Panc1 (cell line): ENCODE measurements at regions not wholly inside any gene's neighbourhood (a gene's known extent, or its start where the extent isn't known, plus 50 kb on each side); places are given as distances from the start of the nearest gene placed in this dataset.

Experiments used
- ATAC-seq: fragments of 200-7000 bp; cut with Tn5 transposase; 2 replicates; pipeline ENCODE4 v1.9.1; 2020; ENCODE audit warnings: mild to moderate bottlenecking, moderate library complexity
- BruUV-seq: library from RNA; stranded (reverse); fragments of 400-500 nt; replicated peaks from 2 replicates; lab custom pipeline; 2021; lab: Mats Ljungman, UMichigan
- CTCF ChIA-PET: fragments of 300-600 bp; sonication (Branson Sonifier 250); formaldehyde crosslinking; loops from one replicate; lab custom pipeline; 2022; ENCODE audit warnings: antibody characterized with exemption; lab: Charles Lee
- POLR2A ChIA-PET: fragments of 300-600 bp; sonication (Branson Sonifier 250); formaldehyde crosslinking; loops from one replicate; lab custom pipeline; 2022; ENCODE audit warnings: antibody characterized with exemption; lab: Charles Lee
- DNase-seq: peaks from one replicate; pipeline ENCODE4 v3.0.0-alpha.2; 2010; ENCODE audit warnings: low read depth, low spot score
- H3K27ac ChIP-seq: 2 replicates; pipeline ENCODE4 v1.5.1; 2011; ENCODE audit warnings: mild to moderate bottlenecking, low read length, inconsistent platforms
- H3K27me3 ChIP-seq: fragments of 200-500 bp; sonication (Bioruptor generic); 2 replicates; pipeline ENCODE4 v1.6.0; 2014; ENCODE audit warnings: low read length, inconsistent platforms; ENCODE audit not compliant: control insufficient read depth, insufficient read depth
- H3K36me3 ChIP-seq: fragments of 200-500 bp; sonication (Bioruptor generic); 2 replicates; pipeline ENCODE4 v1.5.1; 2014; ENCODE audit warnings: inconsistent platforms, mild to moderate bottlenecking, low read length, moderate library complexity; ENCODE audit not compliant: control insufficient read depth, insufficient read depth
- H3K4me1 ChIP-seq: 2 replicates; pipeline ENCODE4 v1.5.1; 2011; ENCODE audit warnings: inconsistent platforms, mild to moderate bottlenecking, low read length, moderate library complexity; ENCODE audit not compliant: control insufficient read depth, insufficient read depth
- H3K4me3 ChIP-seq, 2 experiments: 2 replicates each; pipeline ENCODE4 v1.5.1; 2011 to 2012; ENCODE audit warnings: low read depth in 2 of 2, low read length in 2 of 2, mild to moderate bottlenecking in 2 of 2, inconsistent platforms in 1 of 2, moderate library complexity in 1 of 2
- H3K9me3 ChIP-seq: fragments of 200-500 bp; sonication (Bioruptor generic); 2 replicates; pipeline ENCODE4 v1.5.1; 2014; ENCODE audit warnings: low read depth, mild to moderate bottlenecking, inconsistent platforms, low read length, moderate library complexity; ENCODE audit not compliant: control insufficient read depth, insufficient read depth
- POLR2AphosphoS5 ChIP-seq: IDR thresholded peaks from 2 replicates; pipeline ENCODE4 v1.6.1; 2012; ENCODE audit warnings: mild to moderate bottlenecking, low read depth, low read length, moderate library complexity
- SIN3A ChIP-seq: IDR thresholded peaks from 2 replicates; pipeline ENCODE4 v1.6.1; 2012; ENCODE audit warnings: low read depth, mild to moderate bottlenecking, low read length, moderate library complexity, borderline replicate concordance; ENCODE audit not compliant: insufficient read depth
- TCF7L2 ChIP-seq: IDR thresholded peaks from 2 replicates; pipeline ENCODE4 v1.6.1; 2011; ENCODE audit warnings: mild to moderate bottlenecking, low read depth, low read length, inconsistent platforms
- in situ Hi-C: cut with HindIII; loops from 2 replicates; pipeline ENCODE4 v1.10.0; 2016; ENCODE audit warnings: low sequenced_read_pairs, low pct_unique_long_range_greater_than_20kb
- intact Hi-C: fragments of 100-400 bp; cut with micrococcal nuclease; formaldehyde crosslinking; loops from one replicate; pipeline ENCODE4 v1.10.0; 2022; ENCODE audit not compliant: unreplicated experiment
- TF ChIP-seq, protein P1 (sequence below), 2 experiments: IDR thresholded peaks; 2 replicates each; pipeline ENCODE4 v1.6.1; 2011 to 2012; ENCODE audit warnings: low read depth in 2 of 2, control low read depth in 1 of 2, low read length in 1 of 2, mild to moderate bottlenecking in 1 of 2, moderate library complexity in 1 of 2; ENCODE audit not compliant: insufficient read depth in 1 of 2
- TF ChIP-seq, protein P2 (sequence below): fragments of 450-650 bp; IDR thresholded peaks from 2 replicates; pipeline ENCODE4 v1.5.1; 2017; ENCODE audit warnings: mild to moderate bottlenecking

DNA sequence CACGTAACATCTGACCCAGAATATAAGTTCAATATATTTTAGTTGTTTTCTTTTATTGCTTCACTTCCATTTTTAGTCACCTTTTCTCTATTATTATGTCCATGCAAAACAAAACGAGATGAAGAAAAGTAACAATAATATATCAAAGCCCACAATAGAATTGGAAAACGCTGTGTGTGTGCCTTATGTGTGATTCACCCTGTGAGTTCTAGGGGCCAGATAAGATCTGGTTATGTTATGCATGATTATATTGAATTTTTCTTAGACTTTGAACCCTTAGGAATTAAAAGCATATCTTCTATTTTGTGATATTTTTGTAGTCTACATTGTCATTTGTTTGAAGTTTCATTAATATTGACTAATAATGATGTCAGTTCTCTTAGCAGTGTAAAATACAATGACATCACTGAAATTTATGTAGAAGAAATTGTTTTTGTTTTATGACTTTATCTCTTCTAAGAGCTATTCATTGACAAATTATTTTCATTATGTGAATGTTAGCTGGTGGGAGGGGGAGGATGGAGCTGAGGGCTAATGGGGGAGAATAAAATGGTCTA, 243.6 kb downstream of the TFAP2B start:
- H3K4me3 ChIP-seq: no peak overlapping the region
- TF ChIP-seq, protein P1, sequence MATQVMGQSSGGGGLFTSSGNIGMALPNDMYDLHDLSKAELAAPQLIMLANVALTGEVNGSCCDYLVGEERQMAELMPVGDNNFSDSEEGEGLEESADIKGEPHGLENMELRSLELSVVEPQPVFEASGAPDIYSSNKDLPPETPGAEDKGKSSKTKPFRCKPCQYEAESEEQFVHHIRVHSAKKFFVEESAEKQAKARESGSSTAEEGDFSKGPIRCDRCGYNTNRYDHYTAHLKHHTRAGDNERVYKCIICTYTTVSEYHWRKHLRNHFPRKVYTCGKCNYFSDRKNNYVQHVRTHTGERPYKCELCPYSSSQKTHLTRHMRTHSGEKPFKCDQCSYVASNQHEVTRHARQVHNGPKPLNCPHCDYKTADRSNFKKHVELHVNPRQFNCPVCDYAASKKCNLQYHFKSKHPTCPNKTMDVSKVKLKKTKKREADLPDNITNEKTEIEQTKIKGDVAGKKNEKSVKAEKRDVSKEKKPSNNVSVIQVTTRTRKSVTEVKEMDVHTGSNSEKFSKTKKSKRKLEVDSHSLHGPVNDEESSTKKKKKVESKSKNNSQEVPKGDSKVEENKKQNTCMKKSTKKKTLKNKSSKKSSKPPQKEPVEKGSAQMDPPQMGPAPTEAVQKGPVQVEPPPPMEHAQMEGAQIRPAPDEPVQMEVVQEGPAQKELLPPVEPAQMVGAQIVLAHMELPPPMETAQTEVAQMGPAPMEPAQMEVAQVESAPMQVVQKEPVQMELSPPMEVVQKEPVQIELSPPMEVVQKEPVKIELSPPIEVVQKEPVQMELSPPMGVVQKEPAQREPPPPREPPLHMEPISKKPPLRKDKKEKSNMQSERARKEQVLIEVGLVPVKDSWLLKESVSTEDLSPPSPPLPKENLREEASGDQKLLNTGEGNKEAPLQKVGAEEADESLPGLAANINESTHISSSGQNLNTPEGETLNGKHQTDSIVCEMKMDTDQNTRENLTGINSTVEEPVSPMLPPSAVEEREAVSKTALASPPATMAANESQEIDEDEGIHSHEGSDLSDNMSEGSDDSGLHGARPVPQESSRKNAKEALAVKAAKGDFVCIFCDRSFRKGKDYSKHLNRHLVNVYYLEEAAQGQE (IDR thresholded peaks at IDR 0.05; ENCODE audit: insufficient read depth in 1 of 2, low read depth in 2 of 2, low read length in 1 of 2): no peak
- TF ChIP-seq TCF7L2 (no peak), POLR2AphosphoS5 (no peak), SIN3A (no peak)
- TF ChIP-seq, protein P2, sequence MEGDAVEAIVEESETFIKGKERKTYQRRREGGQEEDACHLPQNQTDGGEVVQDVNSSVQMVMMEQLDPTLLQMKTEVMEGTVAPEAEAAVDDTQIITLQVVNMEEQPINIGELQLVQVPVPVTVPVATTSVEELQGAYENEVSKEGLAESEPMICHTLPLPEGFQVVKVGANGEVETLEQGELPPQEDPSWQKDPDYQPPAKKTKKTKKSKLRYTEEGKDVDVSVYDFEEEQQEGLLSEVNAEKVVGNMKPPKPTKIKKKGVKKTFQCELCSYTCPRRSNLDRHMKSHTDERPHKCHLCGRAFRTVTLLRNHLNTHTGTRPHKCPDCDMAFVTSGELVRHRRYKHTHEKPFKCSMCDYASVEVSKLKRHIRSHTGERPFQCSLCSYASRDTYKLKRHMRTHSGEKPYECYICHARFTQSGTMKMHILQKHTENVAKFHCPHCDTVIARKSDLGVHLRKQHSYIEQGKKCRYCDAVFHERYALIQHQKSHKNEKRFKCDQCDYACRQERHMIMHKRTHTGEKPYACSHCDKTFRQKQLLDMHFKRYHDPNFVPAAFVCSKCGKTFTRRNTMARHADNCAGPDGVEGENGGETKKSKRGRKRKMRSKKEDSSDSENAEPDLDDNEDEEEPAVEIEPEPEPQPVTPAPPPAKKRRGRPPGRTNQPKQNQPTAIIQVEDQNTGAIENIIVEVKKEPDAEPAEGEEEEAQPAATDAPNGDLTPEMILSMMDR: no peak
- DNase-seq (no peak), ATAC-seq (no peak)
- no peaks in the 10 kb centered on the region for H3K27me3 ChIP-seq
- H3K4me1 ChIP-seq: no peaks in the 10 kb centered on the region
- POLR2A ChIA-PET: no interaction called here
- CTCF ChIA-PET: no interaction called here
- no TSS peak for BruUV-seq
- no peak overlapping the region for H3K27ac ChIP-seq
- H3K9me3 ChIP-seq: no peaks in the 10 kb centered on the region
- intact Hi-C loops: no loop called here
- in situ Hi-C loops: no loop called here
- H3K36me3 ChIP-seq: no peaks in the 10 kb centered on the region

DNA sequence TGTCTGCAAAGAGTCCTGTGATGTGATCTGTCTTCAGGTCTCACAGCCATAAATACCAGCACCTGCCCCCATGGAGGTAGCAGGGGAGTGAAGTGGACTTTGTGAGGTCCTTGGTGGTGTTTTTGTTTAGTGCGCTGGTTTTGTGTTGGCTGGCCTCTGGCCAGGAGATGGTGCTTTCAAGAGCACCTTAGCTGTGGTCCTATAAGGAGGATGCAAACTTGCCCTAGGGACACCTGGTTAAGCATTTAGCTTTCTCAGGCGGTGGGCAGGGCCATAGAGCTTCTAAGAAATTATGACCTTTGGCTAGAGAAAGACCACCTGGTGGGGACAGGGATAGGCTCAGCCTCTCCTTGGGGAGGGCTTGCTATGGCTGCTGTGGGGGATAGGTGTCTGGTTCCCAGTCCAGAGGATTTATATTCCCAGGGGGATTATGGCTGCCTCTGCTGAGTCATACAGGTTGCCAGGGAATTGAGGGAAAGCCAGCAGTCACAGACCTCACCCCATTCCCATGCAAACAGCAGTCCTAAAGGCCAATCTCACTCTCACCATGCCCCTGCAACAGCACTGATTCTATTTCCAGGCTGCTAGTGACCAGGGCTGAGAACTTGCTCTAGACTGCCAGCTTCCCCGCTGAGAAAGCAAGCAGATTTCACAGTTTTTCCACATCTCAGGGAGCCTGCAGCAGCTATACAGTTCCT, 259.3 kb downstream of the TFAP2B start:
- Histone ChIP-seq H3K4me1 (no peaks in the 10 kb centered on the region), H3K36me3 (no peaks in the 10 kb centered on the region), H3K4me3 (no peak overlapping the region), H3K27me3 (no peaks in the 10 kb centered on the region), H3K9me3 (no peaks in the 10 kb centered on the region), H3K27ac (no peak overlapping the region)
- intact Hi-C loops (no loop called here), in situ Hi-C loops (no loop called here)
- ATAC-seq: no peak
- DNase-seq: no peak
- ChIA-PET POLR2A (no interaction called here), CTCF (interaction anchor here (0.5 to 1.0 kb wide), 2 partner anchors 261 to 897 kb away, joined by 3 to 4 read pairs; no protein-coding TSS in a partner anchor)
- TF ChIP-seq SIN3A (no peak), TCF7L2 (no peak), POLR2AphosphoS5 (no peak)
- TF ChIP-seq, protein P2: no peak
- TF ChIP-seq, protein P1 (IDR thresholded peaks at IDR 0.05; ENCODE audit: insufficient read depth in 1 of 2, low read depth in 2 of 2, low read length in 1 of 2): no peak
- no TSS peak for BruUV-seq
